ENCODE measurements at regions not wholly inside any gene's neighbourhood (a gene's known extent, or its start where the extent isn't known, plus 50 kb on each side); places are given as distances from the start of the nearest gene placed in this dataset.

GRCh38 chr1:244952940-244953339, 88.6 kb upstream of the HNRNPU start:
- no peak for FAIRE-seq
- DNase-seq (ENCODE audit: insufficient read length, low spot score) = no peak
- no peak for TF ChIP-seq CTCF (IDR thresholded peaks at IDR 0.05; ENCODE audit: insufficient read depth, missing control alignments)

GRCh38 chr1:244952280-244952933, 88.1 kb upstream of the HNRNPU start:
- no peak for FAIRE-seq
- DNase-seq (ENCODE audit: insufficient read length, low spot score) = no peak
- no peak for TF ChIP-seq CTCF (IDR thresholded peaks at IDR 0.05; ENCODE audit: insufficient read depth, missing control alignments)

- TF ChIP-seq CTCF (IDR thresholded peaks at IDR 0.05; ENCODE audit: insufficient read depth, missing control alignments) = no peak
- DNase-seq (ENCODE audit: insufficient read length, low spot score) (no peak), FAIRE-seq (no peak)
These were observed 84.1 kb upstream of the HNRNPU start for GRCh38 chr1:244948416-244948815.

- no peak for FAIRE-seq
These were observed 80.8 kb upstream of the HNRNPU start for GRCh38 chr1:244945109-244945671.

GRCh38 chr1:244941121-244941520, 76.8 kb upstream of the HNRNPU start:
- DNase-seq (ENCODE audit: insufficient read length, low spot score) (no peak), FAIRE-seq (no peak)
- TF ChIP-seq CTCF (IDR thresholded peaks at IDR 0.05; ENCODE audit: insufficient read depth, missing control alignments) = no peak

More at GRCh38 chr1:244945109-244945671, 80.8 kb upstream of the HNRNPU start:
- TF ChIP-seq CTCF (IDR thresholded peaks at IDR 0.05; ENCODE audit: insufficient read depth, missing control alignments) = no peak
- no peak for DNase-seq (ENCODE audit: insufficient read length, low spot score)

- no peak for TF ChIP-seq CTCF (IDR thresholded peaks at IDR 0.05; ENCODE audit: insufficient read depth, missing control alignments)
- FAIRE-seq = no peak
- no peak for DNase-seq (ENCODE audit: insufficient read length, low spot score)
These were observed 72.8 kb upstream of the HNRNPU start for GRCh38 chr1:244937099-244937498.
